ENCODE measurements at regions not wholly inside any gene's neighbourhood (a gene's known extent, or its start where the extent isn't known, plus 50 kb on each side); places are given as distances from the start of the nearest gene placed in this dataset.
A peak's percentile ranks its signal among the peaks of the same experiment; 100 is the strongest.

- peak in 1 of 2 donors; percentile 9 for DNase-seq
These were observed 231.3 kb upstream of the CELF2 start for GRCh38 chr10:10786109-10787090.

GRCh38 chr10:10787586-10787985 lies 230.1 kb upstream of the CELF2 start:
- DNase-seq = no peak

- DNase-seq = no peak
These were observed 228.9 kb upstream of the CELF2 start for GRCh38 chr10:10788761-10789160.

GRCh38 chr10:10791869-10792268 lies 225.8 kb upstream of the CELF2 start:
- no peak for DNase-seq

GRCh38 chr10:10792681-10793080 lies 225.0 kb upstream of the CELF2 start:
- DNase-seq = no peak

- no peak for DNase-seq
These were observed 223.6 kb upstream of the CELF2 start for GRCh38 chr10:10794046-10794445.

GRCh38 chr10:10794791-10795191 lies 222.9 kb upstream of the CELF2 start:
- no peak for DNase-seq

GRCh38 chr10:10796061-10796773 lies 221.5 kb upstream of the CELF2 start:
- no peak for DNase-seq

- no peak for DNase-seq
These were observed 220.8 kb upstream of the CELF2 start for GRCh38 chr10:10796774-10797415.

GRCh38 chr10:10797513-10797912 lies 220.2 kb upstream of the CELF2 start:
- DNase-seq = no peak

GRCh38 chr10:10798102-10798863 lies 219.4 kb upstream of the CELF2 start:
- DNase-seq = no peak

GRCh38 chr10:10798864-10799192 lies 218.8 kb upstream of the CELF2 start:
- no peak for DNase-seq

- no peak for DNase-seq
These were observed 216.7 kb upstream of the CELF2 start for GRCh38 chr10:10800961-10801360.

GRCh38 chr10:10803278-10803677 lies 214.4 kb upstream of the CELF2 start:
- no peak for DNase-seq

- DNase-seq = no peak
These were observed 213.6 kb upstream of the CELF2 start for GRCh38 chr10:10804061-10804460.

GRCh38 chr10:10804998-10805740 lies 212.5 kb upstream of the CELF2 start:
- DNase-seq = no peak

GRCh38 chr10:10807106-10807505 lies 210.6 kb upstream of the CELF2 start:
- DNase-seq = no peak

- DNase-seq = no peak
These were observed 206.1 kb upstream of the CELF2 start for GRCh38 chr10:10811562-10811961.

- DNase-seq = no peak
These were observed 204.0 kb upstream of the CELF2 start for GRCh38 chr10:10813656-10814055.

- DNase-seq = no peak
These were observed 203.6 kb upstream of the CELF2 start for GRCh38 chr10:10814069-10814468.

GRCh38 chr10:10816447-10816846 lies 201.2 kb upstream of the CELF2 start:
- no peak for DNase-seq

GRCh38 chr10:10817609-10818008 lies 200.1 kb upstream of the CELF2 start:
- no peak for DNase-seq

All from CD4-positive, alpha-beta T cell treated with Interferon alpha-2 for 1 hour (primary cell).